ENCODE measurements at regions not wholly inside any gene's neighbourhood (a gene's known extent, or its start where the extent isn't known, plus 50 kb on each side); places are given as distances from the start of the nearest gene placed in this dataset.

DNA sequence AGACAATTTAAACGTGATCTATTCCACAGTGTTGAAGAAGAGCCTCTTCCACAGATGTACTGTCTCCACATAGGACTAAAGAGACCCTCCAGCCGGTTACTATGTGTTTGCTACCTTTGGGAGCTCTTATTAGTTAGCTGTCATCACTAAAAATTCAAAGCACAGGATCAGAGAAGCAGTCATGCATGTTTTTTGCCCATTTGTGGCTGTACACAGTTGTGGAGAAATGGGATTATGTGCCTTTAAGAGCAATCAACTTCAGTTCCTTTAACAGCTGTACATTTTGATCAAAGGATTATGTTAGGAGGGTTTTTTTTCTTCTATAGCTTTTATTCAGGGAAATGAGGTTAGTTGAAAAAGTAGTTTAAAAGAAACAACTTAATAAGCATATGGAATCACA lies 149.0 kb upstream of the SPOCK3 start:
- DNase-seq (ENCODE audit: low read depth in 2 of 2): no peak
- H3K4me3 ChIP-seq (replicated peaks in 1 of 2; ENCODE audit: low read depth in 2 of 2, low read length in 2 of 2): no peak overlapping the region
- TF ChIP-seq, protein P1, sequence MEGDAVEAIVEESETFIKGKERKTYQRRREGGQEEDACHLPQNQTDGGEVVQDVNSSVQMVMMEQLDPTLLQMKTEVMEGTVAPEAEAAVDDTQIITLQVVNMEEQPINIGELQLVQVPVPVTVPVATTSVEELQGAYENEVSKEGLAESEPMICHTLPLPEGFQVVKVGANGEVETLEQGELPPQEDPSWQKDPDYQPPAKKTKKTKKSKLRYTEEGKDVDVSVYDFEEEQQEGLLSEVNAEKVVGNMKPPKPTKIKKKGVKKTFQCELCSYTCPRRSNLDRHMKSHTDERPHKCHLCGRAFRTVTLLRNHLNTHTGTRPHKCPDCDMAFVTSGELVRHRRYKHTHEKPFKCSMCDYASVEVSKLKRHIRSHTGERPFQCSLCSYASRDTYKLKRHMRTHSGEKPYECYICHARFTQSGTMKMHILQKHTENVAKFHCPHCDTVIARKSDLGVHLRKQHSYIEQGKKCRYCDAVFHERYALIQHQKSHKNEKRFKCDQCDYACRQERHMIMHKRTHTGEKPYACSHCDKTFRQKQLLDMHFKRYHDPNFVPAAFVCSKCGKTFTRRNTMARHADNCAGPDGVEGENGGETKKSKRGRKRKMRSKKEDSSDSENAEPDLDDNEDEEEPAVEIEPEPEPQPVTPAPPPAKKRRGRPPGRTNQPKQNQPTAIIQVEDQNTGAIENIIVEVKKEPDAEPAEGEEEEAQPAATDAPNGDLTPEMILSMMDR (IDR thresholded peaks at IDR 0.05; ENCODE audit: low read depth, low read length): no peak

DNA sequence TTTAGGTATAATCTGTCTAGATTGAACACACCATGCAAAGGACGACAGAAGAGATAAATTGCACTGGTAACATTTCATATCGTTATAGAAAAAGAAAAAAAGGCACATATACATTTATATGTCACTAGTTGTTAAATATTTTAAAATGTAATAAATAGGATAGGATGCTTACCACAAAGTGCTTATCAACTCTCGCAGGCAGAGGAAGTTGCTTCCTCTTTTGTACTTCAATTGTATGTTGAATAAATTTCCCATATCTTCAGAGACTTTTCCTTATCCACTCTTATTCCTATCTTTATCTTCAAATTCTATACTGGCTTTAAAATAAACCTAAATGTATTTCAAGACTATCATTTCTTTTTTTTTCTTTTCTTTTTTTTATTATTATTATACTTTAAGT lies 163.3 kb upstream of the SPOCK3 start:
- H3K4me3 ChIP-seq (replicated peaks in 1 of 2; ENCODE audit: low read depth in 2 of 2, low read length in 2 of 2): no peak overlapping the region
- DNase-seq (ENCODE audit: low read depth in 2 of 2): no peak
- TF ChIP-seq, protein P1 (IDR thresholded peaks at IDR 0.05; ENCODE audit: low read depth, low read length): no peak

DNA sequence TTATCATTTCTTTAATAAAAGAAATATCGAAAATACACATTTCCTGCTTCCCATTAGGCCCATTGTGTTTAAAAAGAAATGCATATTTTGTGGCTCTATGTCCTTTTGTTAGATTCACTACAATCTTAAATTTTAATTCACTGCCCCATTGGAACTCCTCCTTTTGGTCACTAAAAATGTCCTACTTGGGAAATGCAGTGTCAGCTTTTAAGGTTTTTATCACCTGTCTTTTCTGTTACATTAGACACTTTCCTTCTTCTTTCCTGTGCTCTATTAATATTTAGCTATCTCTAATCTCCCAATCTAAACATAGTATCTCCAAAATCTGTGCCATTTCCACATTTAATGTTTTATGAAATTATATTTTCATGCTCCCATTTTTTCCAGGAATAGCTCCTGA lies 164.9 kb upstream of the SPOCK3 start:
- no peak overlapping the region for H3K4me3 ChIP-seq (replicated peaks in 1 of 2; ENCODE audit: low read depth in 2 of 2, low read length in 2 of 2)
- TF ChIP-seq, protein P1 (IDR thresholded peaks at IDR 0.05; ENCODE audit: low read depth, low read length): no peak

DNA sequence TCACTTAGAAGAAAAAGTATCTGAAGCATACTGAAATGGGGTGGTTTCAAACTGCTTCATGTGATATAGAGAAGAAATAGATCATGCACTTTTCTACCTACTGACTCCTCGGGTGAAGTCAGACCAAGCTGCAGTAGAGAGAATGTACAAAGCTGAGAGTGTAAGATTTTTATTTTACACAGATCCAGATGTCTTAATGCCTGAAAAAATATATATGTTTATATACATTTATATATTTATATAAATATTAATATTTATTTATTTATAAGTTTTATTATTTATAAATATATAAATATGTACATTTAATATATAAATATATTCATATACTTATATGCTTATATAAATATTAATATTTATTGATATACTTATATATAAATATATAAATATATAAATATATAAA lies 171.9 kb upstream of the SPOCK3 start:
- no peak overlapping the region for H3K4me3 ChIP-seq (replicated peaks in 1 of 2; ENCODE audit: low read depth in 2 of 2, low read length in 2 of 2)
- TF ChIP-seq, protein P1 (IDR thresholded peaks at IDR 0.05; ENCODE audit: low read depth, low read length): no peak
- DNase-seq (ENCODE audit: low read depth in 2 of 2): no peak

More for the DNA sequence above, 164.9 kb upstream of the SPOCK3 start:
- DNase-seq (ENCODE audit: low read depth in 2 of 2): no peak

DNA sequence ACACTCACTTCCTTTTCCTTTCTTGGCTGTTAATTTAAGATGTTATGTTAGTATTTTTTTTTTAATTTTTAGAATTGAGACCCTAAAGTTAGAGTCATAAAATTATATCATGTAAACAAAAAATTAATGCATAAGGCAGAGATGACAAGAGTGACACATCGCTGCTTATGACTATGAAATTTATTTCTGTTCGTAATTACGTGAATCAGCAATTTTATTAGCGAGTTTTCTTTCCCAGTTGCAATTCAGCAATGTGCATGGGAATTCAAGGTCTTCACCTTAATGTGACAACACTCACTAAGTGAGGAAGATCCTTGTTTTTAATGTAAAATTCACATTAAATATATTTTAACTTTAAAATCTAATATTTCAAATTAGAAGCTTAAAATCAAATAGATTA lies 181.2 kb upstream of the SPOCK3 start:
- TF ChIP-seq, protein P1 (IDR thresholded peaks at IDR 0.05; ENCODE audit: low read depth, low read length): no peak
- DNase-seq (ENCODE audit: low read depth in 2 of 2): no peak
- no peak overlapping the region for H3K4me3 ChIP-seq (replicated peaks in 1 of 2; ENCODE audit: low read depth in 2 of 2, low read length in 2 of 2)

DNA sequence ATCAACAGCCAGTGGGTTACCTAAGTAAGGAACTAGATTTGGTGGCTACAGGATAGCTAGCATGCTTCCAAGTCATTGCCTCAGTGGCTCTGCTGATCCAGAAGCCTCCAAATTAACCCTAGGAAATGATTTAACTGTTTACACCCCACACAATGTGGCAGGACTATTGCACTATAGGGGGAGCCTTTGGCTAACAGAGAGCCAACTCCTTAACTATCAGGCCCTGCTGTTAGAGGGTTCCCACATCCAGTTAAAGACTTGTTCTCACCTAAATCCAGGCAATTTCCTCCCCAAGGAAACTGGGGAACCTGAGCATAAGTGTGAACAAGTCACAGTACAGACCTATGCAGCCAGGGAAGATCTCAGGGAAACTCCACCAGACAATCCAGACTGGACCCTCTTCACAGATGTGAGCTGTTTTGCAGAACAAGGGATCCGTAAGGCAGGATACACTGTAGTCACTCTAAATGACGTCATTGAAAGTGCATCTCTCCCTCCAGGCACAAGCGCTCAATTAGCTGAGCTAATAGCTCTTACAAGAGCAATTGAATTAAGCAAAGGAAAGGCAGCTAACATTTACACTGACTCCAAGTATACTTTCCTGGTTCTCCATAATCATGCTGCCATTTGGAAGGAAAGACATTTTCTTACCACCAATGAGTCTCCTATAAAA lies 185.3 kb upstream of the SPOCK3 start:
- DNase-seq (ENCODE audit: low read depth in 2 of 2): no peak
- TF ChIP-seq, protein P1 (IDR thresholded peaks at IDR 0.05; ENCODE audit: low read depth, low read length): no peak
- no peak overlapping the region for H3K4me3 ChIP-seq (replicated peaks in 1 of 2; ENCODE audit: low read depth in 2 of 2, low read length in 2 of 2)

DNA sequence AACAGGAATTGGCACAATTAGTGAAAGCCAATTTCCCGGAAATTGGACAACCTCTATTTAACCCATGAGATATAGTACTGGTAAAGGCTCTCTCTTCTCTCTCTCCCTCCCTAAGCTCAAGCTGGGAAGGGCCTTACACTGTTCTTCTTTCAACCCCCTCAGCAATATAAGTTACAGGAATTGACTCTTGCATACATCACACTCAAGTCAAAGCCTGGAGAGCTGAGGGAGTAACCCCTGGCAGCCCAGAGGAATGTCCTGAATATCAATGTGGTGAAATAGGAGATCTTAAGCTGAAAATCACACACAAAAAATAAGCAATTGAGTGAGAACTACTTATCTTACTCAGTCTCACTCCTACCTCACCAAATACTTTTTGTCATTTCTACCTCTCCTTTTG lies 186.9 kb upstream of the SPOCK3 start:
- no peak for DNase-seq (ENCODE audit: low read depth in 2 of 2)
- TF ChIP-seq, protein P1 (IDR thresholded peaks at IDR 0.05; ENCODE audit: low read depth, low read length): no peak

More for the DNA sequence above, 186.9 kb upstream of the SPOCK3 start:
- H3K4me3 ChIP-seq (replicated peaks in 1 of 2; ENCODE audit: low read depth in 2 of 2, low read length in 2 of 2): no peak overlapping the region

All from cardiac fibroblast (primary cell).